ENCODE measurements at regions not wholly inside any gene's neighbourhood (a gene's known extent, or its start where the extent isn't known, plus 50 kb on each side); places are given as distances from the start of the nearest gene placed in this dataset.

- H3K9me3 ChIP-seq, result no peaks in the 10 kb centered on the region
- H3K27ac ChIP-seq, result no peak overlapping the region
- TF ChIP-seq POLR2A (IDR thresholded peaks at IDR 0.05) (no peak), CTCF (IDR thresholded peaks at IDR 0.05) (no peak)
- DNase-seq, result no peak
- H3K36me3 ChIP-seq, result no peaks in the 10 kb centered on the region
- intact Hi-C loops (cut with DNase I), result no loop called here
- H3K4me3 ChIP-seq (replicated peaks in 1 of 3), result no peak overlapping the region
- H3K27me3 ChIP-seq, result no peaks in the 10 kb centered on the region
- WGBS, 2 donors, result 29 to 50% methylated on average over 2 of the region's 2 CpGs
- H3K4me1 ChIP-seq, result no peaks in the 10 kb centered on the region
These were observed 108.7 kb upstream of the FUNDC1 start for GRCh38 chrX:44651358-44651757.

GRCh38 chrX:44643723-44644122 is 101.1 kb upstream of the FUNDC1 start:
- WGBS, 2 donors, result 84 to 88% methylated on average over 4 to 5 of the region's 5 CpGs
- intact Hi-C loops (cut with DNase I), result no loop called here
- Histone ChIP-seq H3K4me1 (no peaks in the 10 kb centered on the region), H3K36me3 (no peaks in the 10 kb centered on the region), H3K9me3 (no peaks in the 10 kb centered on the region), H3K27ac (no peak overlapping the region), H3K4me3 (replicated peaks in 1 of 3) (no peak overlapping the region), H3K27me3 (no peaks in the 10 kb centered on the region)
- TF ChIP-seq POLR2A (IDR thresholded peaks at IDR 0.05) (no peak), CTCF (IDR thresholded peaks at IDR 0.05) (no peak)
- no peak for DNase-seq

GRCh38 chrX:44637282-44637681 is 94.6 kb upstream of the FUNDC1 start:
- Histone ChIP-seq H3K9me3 (no peaks in the 10 kb centered on the region), H3K4me1 (no peaks in the 10 kb centered on the region), H3K36me3 (no peaks in the 10 kb centered on the region), H3K27me3 (no peaks in the 10 kb centered on the region), H3K4me3 (replicated peaks in 1 of 3) (no peak overlapping the region), H3K27ac (no peak overlapping the region)
- WGBS, 2 donors, result 81 to 93% methylated on average over 1 of the region's 1 CpG
- TF ChIP-seq POLR2A (IDR thresholded peaks at IDR 0.05), result no peak
- no peak for TF ChIP-seq CTCF (IDR thresholded peaks at IDR 0.05)
- intact Hi-C loops (cut with DNase I), result no loop called here
- DNase-seq, result no peak

GRCh38 chrX:44621078-44621477 is 78.4 kb upstream of the FUNDC1 start:
- H3K4me1 ChIP-seq, result no peaks in the 10 kb centered on the region
- TF ChIP-seq POLR2A (IDR thresholded peaks at IDR 0.05), result no peak
- TF ChIP-seq CTCF (IDR thresholded peaks at IDR 0.05), result no peak
- no peaks in the 10 kb centered on the region for H3K27me3 ChIP-seq
- no peak for DNase-seq
- H3K4me3 ChIP-seq (replicated peaks in 1 of 3), result no peak overlapping the region
- H3K9me3 ChIP-seq, result no peaks in the 10 kb centered on the region
- WGBS, 2 donors, result 84% methylated on average over 4 of the region's 4 CpGs
- no peak overlapping the region for H3K27ac ChIP-seq
- intact Hi-C loops (cut with DNase I), result no loop called here
- no peaks in the 10 kb centered on the region for H3K36me3 ChIP-seq

GRCh38 chrX:44619039-44619438 is 76.4 kb upstream of the FUNDC1 start:
- H3K4me3 ChIP-seq (replicated peaks in 1 of 3), result no peak overlapping the region
- H3K9me3 ChIP-seq, result no peaks in the 10 kb centered on the region
- 92 to 96% methylated on average over 4 of the region's 4 CpGs for WGBS, 2 donors
- TF ChIP-seq POLR2A (IDR thresholded peaks at IDR 0.05) (no peak), CTCF (IDR thresholded peaks at IDR 0.05) (no peak)
- no peaks in the 10 kb centered on the region for H3K27me3 ChIP-seq
- H3K4me1 ChIP-seq, result no peaks in the 10 kb centered on the region
- intact Hi-C loops (cut with DNase I), result no loop called here
- DNase-seq, result no peak
- no peak overlapping the region for H3K27ac ChIP-seq
- H3K36me3 ChIP-seq, result no peaks in the 10 kb centered on the region

All from thyroid gland (tissue), 4 donors.